ENCODE measurements at regions not wholly inside any gene's neighbourhood (a gene's known extent, or its start where the extent isn't known, plus 50 kb on each side); places are given as distances from the start of the nearest gene placed in this dataset.

GRCh38 chr4:63361066-63361465 lies 1048.2 kb downstream of the TECRL start:
- no peaks in the 10 kb centered on the region for H3K9me3 ChIP-seq (ENCODE audit: low read depth, low read length, poor library complexity, severe bottlenecking)
- TF ChIP-seq EZH2 (IDR thresholded peaks at IDR 0.05; ENCODE audit: borderline replicate concordance, low read depth, low read length, poor library complexity, severe bottlenecking) (no peak), CTCF (conservative IDR thresholded peaks at IDR 0.05; ENCODE audit: low read depth, low read length) (no peak)
- no peak for DNase-seq (ENCODE audit: low spot score)
- H3K27me3 ChIP-seq (replicated peaks; ENCODE audit: insufficient read depth, low read depth, low read length, poor library complexity) = no peaks in the 10 kb centered on the region
- H3K4me3 ChIP-seq (ENCODE audit: low read depth, low read length, poor library complexity, severe bottlenecking) = no peak overlapping the region
- ChIA-PET CTCF (no interaction called here), POLR2A (ENCODE audit: low non-redundant PET) (no interaction called here)
- no peaks in the 10 kb centered on the region for H3K36me3 ChIP-seq (ENCODE audit: insufficient read depth, low read length, poor library complexity, severe bottlenecking)
- intact Hi-C loops (cut with micrococcal nuclease; ENCODE audit: unreplicated experiment) = no loop called here
- H3K27ac ChIP-seq (ENCODE audit: low read depth, low read length, poor library complexity, severe bottlenecking) = no peak overlapping the region
- no peaks in the 10 kb centered on the region for H3K4me1 ChIP-seq (ENCODE audit: insufficient read depth, low read length, poor library complexity, severe bottlenecking)
- BruUV-seq (replicated peaks) = no TSS peak

- Histone ChIP-seq H3K4me1 (ENCODE audit: insufficient read depth, low read length, poor library complexity, severe bottlenecking) (no peaks in the 10 kb centered on the region), H3K27me3 (replicated peaks; ENCODE audit: insufficient read depth, low read depth, low read length, poor library complexity) (no peaks in the 10 kb centered on the region), H3K27ac (ENCODE audit: low read depth, low read length, poor library complexity, severe bottlenecking) (no peak overlapping the region), H3K36me3 (ENCODE audit: insufficient read depth, low read length, poor library complexity, severe bottlenecking) (no peaks in the 10 kb centered on the region), H3K4me3 (ENCODE audit: low read depth, low read length, poor library complexity, severe bottlenecking) (no peak overlapping the region), H3K9me3 (ENCODE audit: low read depth, low read length, poor library complexity, severe bottlenecking) (no peaks in the 10 kb centered on the region)
- ChIA-PET POLR2A (ENCODE audit: low non-redundant PET) (no interaction called here), CTCF (no interaction called here)
- BruUV-seq (replicated peaks) = no TSS peak
- TF ChIP-seq EZH2 (IDR thresholded peaks at IDR 0.05; ENCODE audit: borderline replicate concordance, low read depth, low read length, poor library complexity, severe bottlenecking) (no peak), CTCF (conservative IDR thresholded peaks at IDR 0.05; ENCODE audit: low read depth, low read length) (no peak)
- no peak for DNase-seq (ENCODE audit: low spot score)
- intact Hi-C loops (cut with micrococcal nuclease; ENCODE audit: unreplicated experiment) = no loop called here
Measured at GRCh38 chr4:63349674-63350025, 1059.6 kb downstream of the TECRL start.

GRCh38 chr4:63348735-63349673 lies 1060.2 kb downstream of the TECRL start:
- H3K27ac ChIP-seq (ENCODE audit: low read depth, low read length, poor library complexity, severe bottlenecking) = no peak overlapping the region
- no TSS peak for BruUV-seq (replicated peaks)
- no peaks in the 10 kb centered on the region for H3K27me3 ChIP-seq (replicated peaks; ENCODE audit: insufficient read depth, low read depth, low read length, poor library complexity)
- TF ChIP-seq EZH2 (IDR thresholded peaks at IDR 0.05; ENCODE audit: borderline replicate concordance, low read depth, low read length, poor library complexity, severe bottlenecking) = no peak
- TF ChIP-seq CTCF (conservative IDR thresholded peaks at IDR 0.05; ENCODE audit: low read depth, low read length) = no peak
- no peaks in the 10 kb centered on the region for H3K36me3 ChIP-seq (ENCODE audit: insufficient read depth, low read length, poor library complexity, severe bottlenecking)
- intact Hi-C loops (cut with micrococcal nuclease; ENCODE audit: unreplicated experiment) = no loop called here
- CTCF ChIA-PET = no interaction called here
- H3K4me1 ChIP-seq (ENCODE audit: insufficient read depth, low read length, poor library complexity, severe bottlenecking) = no peaks in the 10 kb centered on the region
- POLR2A ChIA-PET (ENCODE audit: low non-redundant PET) = no interaction called here
- H3K9me3 ChIP-seq (ENCODE audit: low read depth, low read length, poor library complexity, severe bottlenecking) = peaks cover 1% of the 10 kb centered on the region
- DNase-seq (ENCODE audit: low spot score) = no peak
- H3K4me3 ChIP-seq (ENCODE audit: low read depth, low read length, poor library complexity, severe bottlenecking) = no peak overlapping the region

Data from A673 (cell line).